Lung (tissue), 9 donors: ENCODE measurements at regions not wholly inside any gene's neighbourhood (a gene's known extent, or its start where the extent isn't known, plus 50 kb on each side); places are given as distances from the start of the nearest gene placed in this dataset.
"Not testable (repeated sequence)": the region's sequence is repeated elsewhere in the genome, so short reads cannot be mapped to it uniquely, and the experiment has no call there.

Source experiments
- ATAC-seq: fragments of 200-7000 bp; cut with Tn5 transposase; one replicate; pipeline ENCODE4 v1.9.1; 2020; ENCODE audit warnings: moderate number of reproducible peaks; ENCODE audit not compliant: insufficient read depth, low FRiP score
- DNase-seq, 3 donors: peaks; one replicate each; pipeline ENCODE4 v3.0.0-alpha.2; 2013 to 2017
- H3K27ac ChIP-seq, 2 donors: one replicate each; pipeline ENCODE4 v1.5.1; 2013; ENCODE audit warnings: mild to moderate bottlenecking in 2 of 2, moderate library complexity in 2 of 2, control low read depth in 1 of 2, inconsistent platforms in 1 of 2, low read depth in 1 of 2, low read length in 1 of 2
- H3K27me3 ChIP-seq, 3 donors: one replicate each; pipeline ENCODE4 v1.5.1; 2013; ENCODE audit warnings: low read length in 2 of 3; ENCODE audit not compliant: control insufficient read depth in 3 of 3, insufficient read depth in 3 of 3
- H3K36me3 ChIP-seq, 4 donors: one replicate each; pipeline ENCODE4 v1.5.1; 2013; ENCODE audit warnings: low read length in 4 of 4, mild to moderate bottlenecking in 1 of 4, moderate library complexity in 1 of 4; ENCODE audit not compliant: control insufficient read depth in 4 of 4, insufficient read depth in 4 of 4
- H3K4me1 ChIP-seq, 5 donors: one replicate each; pipeline ENCODE4 v1.5.1; 2013; ENCODE audit warnings: low read length in 5 of 5, mild to moderate bottlenecking in 2 of 5, moderate library complexity in 1 of 5; ENCODE audit not compliant: control insufficient read depth in 5 of 5, insufficient read depth in 5 of 5
- H3K4me3 ChIP-seq: one replicate; pipeline ENCODE4 v1.5.1; 2013; ENCODE audit warnings: mild to moderate bottlenecking, control low read depth, moderate library complexity
- H3K9ac ChIP-seq, 2 donors: one replicate each; pipeline ENCODE4 v1.5.1; 2013; ENCODE audit warnings: low read length in 2 of 2, control low read depth in 1 of 2; ENCODE audit not compliant: insufficient read depth in 1 of 2
- H3K9me3 ChIP-seq, 4 donors: one replicate each; pipeline ENCODE4 v1.5.1; 2013; ENCODE audit warnings: low read length in 3 of 4, mild to moderate bottlenecking in 1 of 4, moderate library complexity in 1 of 4; ENCODE audit not compliant: control insufficient read depth in 4 of 4, insufficient read depth in 3 of 4
- WGBS, 2 donors: extraction: QIAGEN DNeasy Blood & Tissue Kit; methylation state at CpG; one replicate each; pipeline ENCODE4 v1.1.7; 2013; 5-methylcytosine and 5-hydroxymethylcytosine counted together
- donor health status: Bipolar disorder and iron deficiency.
- donor health status: healthy.
- donor health status: DM: yes; HTN: yes; CAD: no.

- DNase-seq, H3K4me1 ChIP-seq, H3K27me3 ChIP-seq, ATAC-seq, H3K27ac ChIP-seq, H3K4me3 ChIP-seq, H3K36me3 ChIP-seq, H3K9ac ChIP-seq: not testable (repeated sequence)
- H3K9me3 ChIP-seq = peaks cover 0 to 19% (median 0%) of the 10 kb centered on the region in 4 donors
- 85 to 89% methylated on average over 6 to 7 of the region's 18 CpGs for WGBS, 2 donors
These were observed 310.1 kb downstream of the ZNF479 start for GRCh38 chr7:56822153-56822552.

GRCh38 chr7:56821561-56821960, 310.7 kb downstream of the ZNF479 start:
- not testable (repeated sequence) for H3K9ac ChIP-seq, H3K27me3 ChIP-seq, ATAC-seq, DNase-seq, H3K4me1 ChIP-seq, H3K36me3 ChIP-seq, H3K27ac ChIP-seq, H3K4me3 ChIP-seq
- H3K9me3 ChIP-seq = peaks cover 0 to 21% (median 0%) of the 10 kb centered on the region in 4 donors
- 80 to 94% methylated on average over 1 to 15 of the region's 20 CpGs for WGBS, 2 donors

GRCh38 chr7:56818261-56818660, 314.0 kb downstream of the ZNF479 start:
- H3K27ac ChIP-seq, DNase-seq, H3K4me3 ChIP-seq, H3K27me3 ChIP-seq, H3K9ac ChIP-seq, ATAC-seq, H3K36me3 ChIP-seq, H3K4me1 ChIP-seq: not testable (repeated sequence)
- peaks cover 0 to 19% (median 0%) of the 10 kb centered on the region in 4 donors for H3K9me3 ChIP-seq
- 91 to 96% methylated on average over 11 to 15 of the region's 22 CpGs for WGBS, 2 donors

GRCh38 chr7:56814911-56815310, 317.3 kb downstream of the ZNF479 start:
- 95 to 96% methylated on average over 17 to 19 of the region's 21 CpGs for WGBS, 2 donors
- H3K27ac ChIP-seq, H3K36me3 ChIP-seq, DNase-seq, H3K9ac ChIP-seq, H3K27me3 ChIP-seq, H3K4me1 ChIP-seq, H3K4me3 ChIP-seq, ATAC-seq: not testable (repeated sequence)
- H3K9me3 ChIP-seq = peaks cover 0 to 32% (median 0%) of the 10 kb centered on the region in 4 donors

- ATAC-seq, H3K27ac ChIP-seq, H3K4me3 ChIP-seq, H3K9ac ChIP-seq, H3K4me1 ChIP-seq, H3K36me3 ChIP-seq, H3K27me3 ChIP-seq, DNase-seq: not testable (repeated sequence)
- peaks cover 0 to 37% (median 0%) of the 10 kb centered on the region in 4 donors for H3K9me3 ChIP-seq
- 94 to 97% methylated on average over 14 to 23 of the region's 24 CpGs for WGBS, 2 donors
These were observed 317.8 kb downstream of the ZNF479 start for GRCh38 chr7:56814390-56814789.

GRCh38 chr7:56813975-56814374, 318.3 kb downstream of the ZNF479 start:
- H3K4me1 ChIP-seq, DNase-seq, H3K27ac ChIP-seq, H3K9ac ChIP-seq, H3K4me3 ChIP-seq, ATAC-seq, H3K27me3 ChIP-seq, H3K36me3 ChIP-seq: not testable (repeated sequence)
- WGBS, 2 donors = 97 to 98% methylated on average over 5 to 11 of the region's 19 CpGs
- peaks cover 0 to 37% (median 0%) of the 10 kb centered on the region in 4 donors for H3K9me3 ChIP-seq

- 86 to 92% methylated on average over 17 to 20 of the region's 20 CpGs for WGBS, 2 donors
- not testable (repeated sequence) for H3K4me3 ChIP-seq, H3K27ac ChIP-seq, H3K9ac ChIP-seq, ATAC-seq, H3K4me1 ChIP-seq, H3K27me3 ChIP-seq, H3K36me3 ChIP-seq, DNase-seq
- peaks cover 0 to 31% (median 0%) of the 10 kb centered on the region in 4 donors for H3K9me3 ChIP-seq
These were observed 320.6 kb downstream of the ZNF479 start for GRCh38 chr7:56811516-56812070.
